ENCODE measurements at regions not wholly inside any gene's neighbourhood (a gene's known extent, or its start where the extent isn't known, plus 50 kb on each side); places are given as distances from the start of the nearest gene placed in this dataset.

GRCh38 chr5:74096325-74096724 is 470.3 kb downstream of the ARHGEF28 start:
- TF ChIP-seq CTCF (IDR thresholded peaks at IDR 0.05; ENCODE audit: insufficient read depth, low read depth, low read length, missing control alignments), result no peak
- DNase-seq (ENCODE audit: low read depth), result no peak
- no peak overlapping the region for H3K4me3 ChIP-seq (ENCODE audit: low read depth, low read length)

- no peak overlapping the region for H3K4me3 ChIP-seq (ENCODE audit: low read depth, low read length)
- DNase-seq (ENCODE audit: low read depth), result no peak
- TF ChIP-seq CTCF (IDR thresholded peaks at IDR 0.05; ENCODE audit: insufficient read depth, low read depth, low read length, missing control alignments), result no peak
Observed at GRCh38 chr5:74095871-74096270, 469.9 kb downstream of the ARHGEF28 start.

- DNase-seq (ENCODE audit: low read depth), result no peak
- no peak overlapping the region for H3K4me3 ChIP-seq (ENCODE audit: low read depth, low read length)
- no peak for TF ChIP-seq CTCF (IDR thresholded peaks at IDR 0.05; ENCODE audit: insufficient read depth, low read depth, low read length, missing control alignments)
Observed at GRCh38 chr5:74094782-74095108, 468.7 kb downstream of the ARHGEF28 start.

- no peak overlapping the region for H3K4me3 ChIP-seq (ENCODE audit: low read depth, low read length)
- no peak for TF ChIP-seq CTCF (IDR thresholded peaks at IDR 0.05; ENCODE audit: insufficient read depth, low read depth, low read length, missing control alignments)
- no peak for DNase-seq (ENCODE audit: low read depth)
Observed at GRCh38 chr5:74094096-74094781, 468.2 kb downstream of the ARHGEF28 start.

- DNase-seq (ENCODE audit: low read depth), result no peak
- no peak overlapping the region for H3K4me3 ChIP-seq (ENCODE audit: low read depth, low read length)
- no peak for TF ChIP-seq CTCF (IDR thresholded peaks at IDR 0.05; ENCODE audit: insufficient read depth, low read depth, low read length, missing control alignments)
Observed at GRCh38 chr5:74093561-74093960, 467.6 kb downstream of the ARHGEF28 start.

GRCh38 chr5:74092766-74093165 is 466.8 kb downstream of the ARHGEF28 start:
- no peak overlapping the region for H3K4me3 ChIP-seq (ENCODE audit: low read depth, low read length)
- no peak for DNase-seq (ENCODE audit: low read depth)
- TF ChIP-seq CTCF (IDR thresholded peaks at IDR 0.05; ENCODE audit: insufficient read depth, low read depth, low read length, missing control alignments), result no peak

GRCh38 chr5:74085782-74086181 is 459.8 kb downstream of the ARHGEF28 start:
- no peak for TF ChIP-seq CTCF (IDR thresholded peaks at IDR 0.05; ENCODE audit: insufficient read depth, low read depth, low read length, missing control alignments)
- DNase-seq (ENCODE audit: low read depth), result no peak
- H3K4me3 ChIP-seq (ENCODE audit: low read depth, low read length), result no peak overlapping the region
